ENCODE measurements at regions not wholly inside any gene's neighbourhood (a gene's known extent, or its start where the extent isn't known, plus 50 kb on each side); places are given as distances from the start of the nearest gene placed in this dataset.
A peak's percentile ranks its signal among the peaks of the same experiment; 100 is the strongest.

- Histone ChIP-seq H3K4me3 (no peak overlapping the region), H3K27me3 (no peaks in the 10 kb centered on the region), H3K9me3 (ENCODE audit: low read depth) (no peaks in the 10 kb centered on the region), H3K27ac (no peak overlapping the region), H3K36me3 (no peaks in the 10 kb centered on the region), H3K4me1 (ENCODE audit: low read depth) (no peaks in the 10 kb centered on the region)
- DNase-seq (ENCODE audit: low read depth in 1 of 2, low spot score in 1 of 2), result no peak
- no peak for TF ChIP-seq CTCF (IDR thresholded peaks at IDR 0.05; ENCODE audit: low read depth, low read length)
Observed at GRCh38 chr2:12027136-12027535, 280.7 kb downstream of the LPIN1 start.

- Histone ChIP-seq H3K4me1 (ENCODE audit: low read depth) (no peaks in the 10 kb centered on the region), H3K36me3 (no peaks in the 10 kb centered on the region), H3K27me3 (no peaks in the 10 kb centered on the region), H3K27ac (no peak overlapping the region), H3K9me3 (ENCODE audit: low read depth) (no peaks in the 10 kb centered on the region), H3K4me3 (no peak overlapping the region)
- TF ChIP-seq CTCF (IDR thresholded peaks at IDR 0.05; ENCODE audit: low read depth, low read length), result no peak
- no peak for DNase-seq (ENCODE audit: low read depth in 1 of 2, low spot score in 1 of 2)
Observed at GRCh38 chr2:12031866-12032265, 285.4 kb downstream of the LPIN1 start.

GRCh38 chr2:12032398-12032797 lies 286.0 kb downstream of the LPIN1 start:
- H3K4me1 ChIP-seq (ENCODE audit: low read depth), result no peaks in the 10 kb centered on the region
- H3K4me3 ChIP-seq, result no peak overlapping the region
- H3K9me3 ChIP-seq (ENCODE audit: low read depth), result no peaks in the 10 kb centered on the region
- DNase-seq (ENCODE audit: low read depth in 1 of 2, low spot score in 1 of 2), result no peak
- TF ChIP-seq CTCF (IDR thresholded peaks at IDR 0.05; ENCODE audit: low read depth, low read length), result no peak
- H3K27ac ChIP-seq, result no peak overlapping the region
- no peaks in the 10 kb centered on the region for H3K27me3 ChIP-seq
- H3K36me3 ChIP-seq, result no peaks in the 10 kb centered on the region

- peak in 1 of 2 donors; percentile 6 for DNase-seq (ENCODE audit: low read depth in 1 of 2, low spot score in 1 of 2)
- no peak for TF ChIP-seq CTCF (IDR thresholded peaks at IDR 0.05; ENCODE audit: low read depth, low read length)
- Histone ChIP-seq H3K9me3 (ENCODE audit: low read depth) (no peaks in the 10 kb centered on the region), H3K27me3 (no peaks in the 10 kb centered on the region), H3K27ac (no peak overlapping the region), H3K4me3 (no peak overlapping the region), H3K36me3 (no peaks in the 10 kb centered on the region), H3K4me1 (ENCODE audit: low read depth) (no peaks in the 10 kb centered on the region)
Observed at GRCh38 chr2:12032975-12033374, 286.5 kb downstream of the LPIN1 start.

GRCh38 chr2:12033494-12033893 lies 287.1 kb downstream of the LPIN1 start:
- Histone ChIP-seq H3K36me3 (no peaks in the 10 kb centered on the region), H3K27ac (no peak overlapping the region), H3K9me3 (ENCODE audit: low read depth) (no peaks in the 10 kb centered on the region), H3K4me3 (no peak overlapping the region), H3K27me3 (no peaks in the 10 kb centered on the region), H3K4me1 (ENCODE audit: low read depth) (no peaks in the 10 kb centered on the region)
- DNase-seq (ENCODE audit: low read depth in 1 of 2, low spot score in 1 of 2), result no peak
- no peak for TF ChIP-seq CTCF (IDR thresholded peaks at IDR 0.05; ENCODE audit: low read depth, low read length)

- Histone ChIP-seq H3K27ac (no peak overlapping the region), H3K9me3 (ENCODE audit: low read depth) (no peaks in the 10 kb centered on the region)
- no peak for TF ChIP-seq CTCF (IDR thresholded peaks at IDR 0.05; ENCODE audit: low read depth, low read length)
Observed at GRCh38 chr2:12034382-12034781, 287.9 kb downstream of the LPIN1 start.

More at GRCh38 chr2:12034382-12034781, 287.9 kb downstream of the LPIN1 start:
- no peaks in the 10 kb centered on the region for H3K36me3 ChIP-seq
- H3K4me3 ChIP-seq, result no peak overlapping the region
- H3K27me3 ChIP-seq, result no peaks in the 10 kb centered on the region
- no peak for DNase-seq (ENCODE audit: low read depth in 1 of 2, low spot score in 1 of 2)
- no peaks in the 10 kb centered on the region for H3K4me1 ChIP-seq (ENCODE audit: low read depth)

All from cardiac muscle cell (in vitro differentiated cells and primary cell).